Endothelial cell of umbilical vein (primary cell): ENCODE measurements at regions not wholly inside any gene's neighbourhood (a gene's known extent, or its start where the extent isn't known, plus 50 kb on each side); places are given as distances from the start of the nearest gene placed in this dataset.

Source experiments
- BruUV-seq: library from RNA; stranded (reverse); fragments of 400-500 nt; replicated peaks from 2 replicates; lab custom pipeline; 2021; lab: Mats Ljungman, UMichigan
- CTCF ChIA-PET: fragments of 300-600, 350-600 bp; sonication (Branson Sonifier 250); formaldehyde crosslinking; loops from one replicate; lab custom pipeline; 2021; ENCODE audit warnings: antibody characterized with exemption, inconsistent platforms; lab: Charles Lee
- POLR2A ChIA-PET: fragments of 300-600, 350-600 bp; sonication (Branson Sonifier 250); formaldehyde crosslinking; loops from one replicate; lab custom pipeline; 2021; ENCODE audit warnings: antibody characterized with exemption, inconsistent platforms; lab: Charles Lee
- DNase-seq: peaks from one replicate; pipeline ENCODE4 v3.0.0-alpha.2; 2011; ENCODE audit warnings: low read depth, low spot score
- FAIRE-seq: peaks from 2 replicates; lab custom pipeline; 2011; peaks lifted over from hg19 to GRCh38; lab: Jason Lieb, UNC
- H2AFZ ChIP-seq: 2 replicates; pipeline ENCODE4 v1.6.0; 2012; ENCODE audit warnings: low read depth, low read length, control low read depth, inconsistent platforms
- H3K27ac ChIP-seq: 2 replicates; pipeline ENCODE4 v1.5.1; 2011; ENCODE audit warnings: low read depth, mild to moderate bottlenecking, control low read depth, low read length, moderate library complexity; ENCODE audit not compliant: insufficient read depth
- H3K27me3 ChIP-seq, 2 experiments: 2 replicates each; pipeline versions ENCODE4 v1.6.0 to v1.6.1; 2011; ENCODE audit warnings: low read length in 2 of 2, mixed read lengths in 1 of 2; ENCODE audit not compliant: control insufficient read depth in 2 of 2, insufficient read depth in 2 of 2
- H3K36me3 ChIP-seq, 2 experiments: 2 replicates in 1 of 2; 3 replicates in 1 of 2; pipeline ENCODE4 v1.5.1; 2011; ENCODE audit warnings: low read length in 2 of 2, mild to moderate bottlenecking in 1 of 2, moderate library complexity in 1 of 2; ENCODE audit not compliant: control insufficient read depth in 2 of 2, insufficient read depth in 2 of 2; ENCODE audit errors: extremely low read depth in 1 of 2
- H3K4me1 ChIP-seq: 3 replicates; pipeline ENCODE4 v1.5.1; 2011; ENCODE audit warnings: mild to moderate bottlenecking, low read length; ENCODE audit not compliant: control insufficient read depth, insufficient read depth; ENCODE audit errors: extremely low read depth
- H3K4me2 ChIP-seq: 2 replicates; pipeline ENCODE4 v1.6.1; 2011; ENCODE audit warnings: low read length, control low read depth, mixed read lengths; ENCODE audit not compliant: insufficient read depth
- H3K4me3 ChIP-seq, 3 experiments: fragments of 200-600 bp in 1 of 3; sonication (generic), shearing (Covaris generic) in 1 of 3; replicated peaks in 1 of 3; 2 replicates each; pipeline ENCODE4 v1.5.1; 2011 to 2016; ENCODE audit warnings: control low read depth in 3 of 3, low read length in 3 of 3, mild to moderate bottlenecking in 2 of 3, inconsistent platforms in 1 of 3, low read depth in 1 of 3, moderate library complexity in 1 of 3; ENCODE audit not compliant: insufficient read depth in 1 of 3
- H3K79me2 ChIP-seq: 2 replicates; pipeline ENCODE4 v1.6.0; 2012; ENCODE audit warnings: low read length, inconsistent platforms; ENCODE audit not compliant: control insufficient read depth, insufficient read depth
- H3K9ac ChIP-seq: replicated peaks from 2 replicates; pipeline ENCODE3; 2011; ENCODE audit warnings: low read length, control low read depth; ENCODE audit not compliant: insufficient read depth; ENCODE audit errors: extremely low read depth
- H3K9me1 ChIP-seq: replicated peaks from 3 replicates; pipeline ENCODE4 v1.6.0; 2011; ENCODE audit warnings: mild to moderate bottlenecking, low read length; ENCODE audit not compliant: control insufficient read depth, insufficient read depth; ENCODE audit errors: extremely low read depth
- H3K9me3 ChIP-seq: replicated peaks from 2 replicates; pipeline ENCODE4 v1.5.1; 2012; ENCODE audit warnings: low read length, inconsistent platforms; ENCODE audit not compliant: control insufficient read depth, insufficient read depth
- H4K20me1 ChIP-seq: replicated peaks from 2 replicates; pipeline ENCODE3; 2011; ENCODE audit warnings: mild to moderate bottlenecking, low read length; ENCODE audit not compliant: control insufficient read depth, insufficient read depth; ENCODE audit errors: extremely low read depth
- CTCF ChIP-seq, 2 donors: IDR thresholded peaks; 1 replicate in 1 of 2; 2 replicates in 1 of 2; pipeline ENCODE4 v1.5.1; 2011; ENCODE audit warnings: low read length in 2 of 2, mild to moderate bottlenecking in 2 of 2, moderate library complexity in 2 of 2, control low read depth in 1 of 2, inconsistent platforms in 1 of 2, low read depth in 1 of 2; ENCODE audit not compliant: insufficient read depth in 1 of 2; ENCODE audit errors: extremely low read depth in 1 of 2
- EZH2 ChIP-seq: IDR thresholded peaks from 2 replicates; pipeline ENCODE4 v1.6.1; 2012; ENCODE audit warnings: borderline replicate concordance, low read depth, mild to moderate bottlenecking, moderate library complexity, low read length, inconsistent platforms; ENCODE audit not compliant: severe bottlenecking
- FOS ChIP-seq: IDR thresholded peaks from 2 replicates; pipeline ENCODE4 v1.6.1; 2011; ENCODE audit warnings: mild to moderate bottlenecking, low read length, moderate library complexity, borderline replicate concordance; ENCODE audit not compliant: insufficient read depth
- GATA2 ChIP-seq: IDR thresholded peaks from 2 replicates; pipeline ENCODE4 v1.7.0; 2011; ENCODE audit warnings: low read depth, mild to moderate bottlenecking, moderate library complexity, mixed read lengths, low read length; ENCODE audit not compliant: insufficient read length, insufficient read depth
- JUN ChIP-seq: IDR thresholded peaks from 2 replicates; pipeline ENCODE4 v1.6.1; 2011; ENCODE audit warnings: borderline replicate concordance, low read depth; ENCODE audit not compliant: insufficient read length, insufficient read depth
- MAX ChIP-seq: IDR thresholded peaks from 2 replicates; pipeline ENCODE4 v1.6.1; 2011; ENCODE audit not compliant: insufficient read depth, insufficient read length
- MYC ChIP-seq: IDR thresholded peaks from one replicate; pipeline ENCODE4 v1.6.1; 2011; ENCODE audit warnings: mild to moderate bottlenecking, low read depth, low read length
- POLR2A ChIP-seq: IDR thresholded peaks from 2 replicates; pipeline ENCODE4 v1.6.1; 2012; ENCODE audit warnings: low read depth, mild to moderate bottlenecking, control low read depth, low read length
- POLR2AphosphoS5 ChIP-seq: IDR thresholded peaks from 2 replicates; pipeline ENCODE4 v1.6.1; 2012; ENCODE audit warnings: low read depth, mild to moderate bottlenecking, control low read depth, low read length, moderate library complexity; ENCODE audit not compliant: insufficient read depth
- dilution Hi-C: fragments of 300-500 bp; cut with MboI; formaldehyde crosslinking; loops from one replicate; pipeline ENCODE4 v1.15.0; 2019; ENCODE audit warnings: low sequenced_read_pairs; ENCODE audit not compliant: extremely low pct_ligation_motif_present
- intact Hi-C: fragments of 100-400 bp; cut with micrococcal nuclease; formaldehyde crosslinking; loops from one replicate; pipeline ENCODE4 v1.10.0; 2022

- Histone ChIP-seq H4K20me1 (no peaks in the 10 kb centered on the region), H3K9me1 (no peaks in the 10 kb centered on the region), H3K9ac (no peak overlapping the region), H3K9me3 (peaks cover 6% of the 10 kb centered on the region), H3K4me1 (no peaks in the 10 kb centered on the region), H3K4me3 (no peak overlapping the region), H2AFZ (no peak overlapping the region), H3K4me2 (no peak overlapping the region), H3K79me2 (no peaks in the 10 kb centered on the region), H3K27me3 (no peaks in the 10 kb centered on the region), H3K36me3 (no peaks in the 10 kb centered on the region), H3K27ac (no peak overlapping the region)
- DNase-seq (no peak), FAIRE-seq (no peak)
- intact Hi-C loops (no loop called here), dilution Hi-C loops (no loop called here)
- BruUV-seq = no TSS peak
- CTCF ChIA-PET = no interaction called here
- POLR2A ChIA-PET = no interaction called here
- no peak for TF ChIP-seq POLR2AphosphoS5
- TF ChIP-seq JUN = no peak
- no peak for TF ChIP-seq GATA2
- TF ChIP-seq MAX = no peak
- TF ChIP-seq CTCF (IDR thresholded peaks at IDR 0.05; ENCODE audit: extremely low read depth in 1 of 2, insufficient read depth in 1 of 2, low read depth in 1 of 2, low read length in 2 of 2) = no peak
- TF ChIP-seq MYC = no peak
- TF ChIP-seq EZH2 = no peak
- no peak for TF ChIP-seq POLR2A
- TF ChIP-seq FOS = no peak
Measured at GRCh38 chr4:23202712-23203247, 510.0 kb downstream of the GBA3 start.
